Gastrocnemius medialis (tissue), 4 donors: ENCODE measurements at regions not wholly inside any gene's neighbourhood (a gene's known extent, or its start where the extent isn't known, plus 50 kb on each side); places are given as distances from the start of the nearest gene placed in this dataset.

Experiments used
- ATAC-seq, 2 donors: fragments of 150-250 bp; one replicate each; pipeline ENCODE4 v1.9.1; 2016
- DNase-seq, 2 donors: peaks; one replicate each; pipeline ENCODE4 v3.0.0-alpha.2; 2019
- H3K27ac ChIP-seq, 4 donors: fragments of 200-600 bp; sonication (generic); 1 replicate in 1 of 4; 2 replicates in 3 of 4; pipeline ENCODE4 v1.5.1; 2016 to 2018; ENCODE audit warnings: mild to moderate bottlenecking in 2 of 4, moderate library complexity in 1 of 4
- H3K27me3 ChIP-seq, 3 donors: fragments of 200-600 bp; sonication (generic) in 2 of 3; 1 replicate in 1 of 3; 2 replicates in 2 of 3; pipeline versions ENCODE4 v1.5.1 to v1.6.0; 2016 to 2019; ENCODE audit warnings: mild to moderate bottlenecking in 1 of 3, moderate library complexity in 1 of 3
- H3K36me3 ChIP-seq, 2 donors: fragments of 200-600 bp; sonication (generic) in 1 of 2; one replicate each; pipeline ENCODE4 v1.5.1; 2017 to 2018
- H3K4me1 ChIP-seq, 2 donors: fragments of 200-600 bp; sonication (generic) in 1 of 2; one replicate each; pipeline ENCODE4 v1.5.1; 2016 to 2017; ENCODE audit warnings: mild to moderate bottlenecking in 2 of 2
- H3K4me3 ChIP-seq, 4 donors: fragments of 200-600 bp; sonication (generic) in 3 of 4; 1 replicate in 1 of 4; 2 replicates in 3 of 4; pipeline ENCODE4 v1.5.1; 2016 to 2019; ENCODE audit warnings: mild to moderate bottlenecking in 2 of 4
- H3K9me3 ChIP-seq, 3 donors: fragments of 200-600 bp; sonication (generic) in 2 of 3; 1 replicate in 1 of 3; 2 replicates in 2 of 3; pipeline ENCODE4 v1.5.1; 2016 to 2019
- CTCF ChIP-seq, 5 experiments: fragments of 450-650 bp in 3 of 5; fragments of 200-600 bp in 2 of 5; sonication (generic) in 2 of 5; IDR thresholded peaks in 4 of 5; conservative IDR thresholded peaks in 1 of 5; 1 replicate in 4 of 5; 2 replicates in 1 of 5; pipeline ENCODE4 v1.5.1; 2016 to 2019; ENCODE audit warnings: antibody characterized with exemption in 5 of 5, mild to moderate bottlenecking in 3 of 5, moderate library complexity in 3 of 5
- POLR2A ChIP-seq, 2 donors: fragments of 450-650 bp; IDR thresholded peaks; one replicate each; pipeline ENCODE4 v1.6.1; 2017; ENCODE audit warnings: antibody characterized with exemption in 2 of 2, mild to moderate bottlenecking in 2 of 2, moderate library complexity in 2 of 2
- in situ Hi-C, 4 donors: fragments of 200-750 bp; cut with MboI; loops; one replicate each; pipeline versions ENCODE4 v1.15.0 to v1.8.0; 2017; ENCODE audit warnings: low sequenced_read_pairs in 4 of 4
- intact Hi-C: fragments of 100-400 bp; cut with DNase I; formaldehyde crosslinking; loops from one replicate; pipeline ENCODE4 v1.15.1; 2023; ENCODE audit warnings: low total_unique reads

GRCh38 chr10:71072131-71072822 is 140.1 kb upstream of the UNC5B start:
- no peak for TF ChIP-seq POLR2A (IDR thresholded peaks at IDR 0.05)
- TF ChIP-seq CTCF (IDR thresholded peaks at IDR 0.05 in 4 of 5, conservative IDR thresholded peaks at IDR 0.05 in 1 of 5), result no peak
- Histone ChIP-seq H3K9me3 (no peaks in the 10 kb centered on the region), H3K4me1 (peaks cover 12 to 18% of the 10 kb centered on the region in 2 donors), H3K27me3 (no peaks in the 10 kb centered on the region), H3K27ac (no peak overlapping the region), H3K4me3 (no peak overlapping the region), H3K36me3 (no peaks in the 10 kb centered on the region)
- in situ Hi-C loops, result no loop called here
- ATAC-seq (no peak), DNase-seq (no peak)
- intact Hi-C loops, result no loop called here

GRCh38 chr10:71072823-71073210 is 139.6 kb upstream of the UNC5B start:
- intact Hi-C loops, result no loop called here
- Histone ChIP-seq H3K27ac (no peak overlapping the region), H3K9me3 (no peaks in the 10 kb centered on the region), H3K36me3 (no peaks in the 10 kb centered on the region), H3K27me3 (no peaks in the 10 kb centered on the region), H3K4me1 (peaks cover 12 to 18% of the 10 kb centered on the region in 2 donors), H3K4me3 (no peak overlapping the region)
- TF ChIP-seq CTCF (IDR thresholded peaks at IDR 0.05 in 4 of 5, conservative IDR thresholded peaks at IDR 0.05 in 1 of 5) (no peak), POLR2A (IDR thresholded peaks at IDR 0.05) (no peak)
- ATAC-seq, result no peak
- no peak for DNase-seq
- in situ Hi-C loops, result no loop called here

GRCh38 chr10:71073451-71074175 is 138.8 kb upstream of the UNC5B start:
- H3K36me3 ChIP-seq, result no peaks in the 10 kb centered on the region
- peaks cover 12 to 15% of the 10 kb centered on the region in 2 donors for H3K4me1 ChIP-seq
- no peak for ATAC-seq
- in situ Hi-C loops, result no loop called here
- no peaks in the 10 kb centered on the region for H3K9me3 ChIP-seq
- H3K27me3 ChIP-seq, result no peaks in the 10 kb centered on the region
- intact Hi-C loops, result no loop called here
- DNase-seq, result no peak
- H3K4me3 ChIP-seq, result no peak overlapping the region
- H3K27ac ChIP-seq, result no peak overlapping the region
- TF ChIP-seq CTCF (IDR thresholded peaks at IDR 0.05 in 4 of 5, conservative IDR thresholded peaks at IDR 0.05 in 1 of 5), result no peak
- no peak for TF ChIP-seq POLR2A (IDR thresholded peaks at IDR 0.05)

DNA sequence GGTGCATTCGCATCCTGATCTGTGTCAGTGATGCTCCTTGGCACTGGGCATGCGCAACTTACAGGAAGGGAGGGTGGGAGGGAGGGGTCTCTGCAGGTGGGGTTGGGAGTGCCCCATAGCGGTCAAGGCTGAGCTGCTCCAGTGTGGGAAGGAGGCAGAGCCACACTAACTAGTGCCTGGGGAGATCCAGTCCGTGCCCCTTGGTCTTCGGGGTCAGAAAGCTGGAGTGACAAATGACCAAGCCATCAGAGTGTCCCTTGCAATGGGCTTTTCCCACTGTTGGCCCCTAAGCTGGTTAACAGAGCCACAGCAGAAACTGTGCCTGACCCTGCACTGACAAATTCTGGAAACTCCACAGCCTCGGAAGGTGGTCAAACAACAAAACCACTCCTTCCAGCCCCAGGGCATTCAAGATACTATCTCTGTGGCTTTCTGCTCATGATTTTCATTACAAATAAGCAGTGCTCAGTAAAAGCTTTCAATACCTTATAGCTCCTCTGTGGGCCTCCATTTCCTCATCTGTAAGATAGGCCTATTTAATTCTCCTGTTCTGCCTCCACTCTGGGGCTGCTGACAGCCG is 138.1 kb upstream of the UNC5B start:
- ATAC-seq (no peak), DNase-seq (no peak)
- Histone ChIP-seq H3K36me3 (no peaks in the 10 kb centered on the region), H3K27me3 (no peaks in the 10 kb centered on the region), H3K4me3 (no peak overlapping the region), H3K4me1 (peaks cover 9 to 10% of the 10 kb centered on the region in 2 donors), H3K27ac (no peak overlapping the region), H3K9me3 (no peaks in the 10 kb centered on the region)
- no peak for TF ChIP-seq POLR2A (IDR thresholded peaks at IDR 0.05)
- no peak for TF ChIP-seq CTCF (IDR thresholded peaks at IDR 0.05 in 4 of 5, conservative IDR thresholded peaks at IDR 0.05 in 1 of 5)
- intact Hi-C loops, result no loop called here
- in situ Hi-C loops, result no loop called here
